ENCODE measurements at regions not wholly inside any gene's neighbourhood (a gene's known extent, or its start where the extent isn't known, plus 50 kb on each side); places are given as distances from the start of the nearest gene placed in this dataset.
"Not testable (repeated sequence)": the region's sequence is repeated elsewhere in the genome, so short reads cannot be mapped to it uniquely, and the experiment has no call there.

GRCh38 chr5:88060194-88060593 is 208.5 kb downstream of the TMEM161B start:
- ATAC-seq: no peak

GRCh38 chr5:88058625-88059024 is 210.0 kb downstream of the TMEM161B start:
- intact Hi-C loops (cut with DNase I, micrococcal nuclease): no loop called here

More at GRCh38 chr5:88060194-88060593, 208.5 kb downstream of the TMEM161B start:
- Histone ChIP-seq H3K4me1 (ENCODE audit: low read depth) (no peaks in the 10 kb centered on the region), H3K9me3 (peaks cover 3% of the 10 kb centered on the region), H3K4me3 (no peak overlapping the region), H3K36me3 (ENCODE audit: low read depth) (no peaks in the 10 kb centered on the region)
- intact Hi-C loops (cut with DNase I, micrococcal nuclease): no loop called here
- TF ChIP-seq CTCF (IDR thresholded peaks at IDR 0.05): no peak
- DNase-seq: no peak

GRCh38 chr5:88052468-88052867 is 216.2 kb downstream of the TMEM161B start:
- not testable (repeated sequence) for H3K9me3 ChIP-seq, H3K4me3 ChIP-seq, ATAC-seq

More at GRCh38 chr5:88058625-88059024, 210.0 kb downstream of the TMEM161B start:
- ATAC-seq (no peak), DNase-seq (no peak)
- Histone ChIP-seq H3K9me3 (peaks cover 3% of the 10 kb centered on the region), H3K4me1 (ENCODE audit: low read depth) (no peaks in the 10 kb centered on the region), H3K36me3 (ENCODE audit: low read depth) (no peaks in the 10 kb centered on the region), H3K4me3 (no peak overlapping the region)
- TF ChIP-seq CTCF (IDR thresholded peaks at IDR 0.05): no peak

GRCh38 chr5:88051148-88051547 is 217.5 kb downstream of the TMEM161B start:
- H3K4me3 ChIP-seq: no peak overlapping the region
- DNase-seq (no peak), ATAC-seq (no peak)
- no peaks in the 10 kb centered on the region for H3K4me1 ChIP-seq (ENCODE audit: low read depth)
- no peak for TF ChIP-seq CTCF (IDR thresholded peaks at IDR 0.05)
- intact Hi-C loops (cut with DNase I, micrococcal nuclease): no loop called here
- no peaks in the 10 kb centered on the region for H3K36me3 ChIP-seq (ENCODE audit: low read depth)
- H3K9me3 ChIP-seq: no peaks in the 10 kb centered on the region

More at GRCh38 chr5:88052468-88052867, 216.2 kb downstream of the TMEM161B start:
- DNase-seq; H3K4me1 ChIP-seq (ENCODE audit: low read depth); H3K36me3 ChIP-seq (ENCODE audit: low read depth); intact Hi-C loops (cut with DNase I, micrococcal nuclease): not testable (repeated sequence)

GRCh38 chr5:88049737-88050136 is 218.9 kb downstream of the TMEM161B start:
- intact Hi-C loops (cut with DNase I, micrococcal nuclease): no loop called here
- H3K9me3 ChIP-seq: no peaks in the 10 kb centered on the region
- no peak overlapping the region for H3K4me3 ChIP-seq
- H3K4me1 ChIP-seq (ENCODE audit: low read depth): no peaks in the 10 kb centered on the region
- TF ChIP-seq CTCF (IDR thresholded peaks at IDR 0.05): no peak
- DNase-seq (no peak), ATAC-seq (no peak)
- no peaks in the 10 kb centered on the region for H3K36me3 ChIP-seq (ENCODE audit: low read depth)

- no peaks in the 10 kb centered on the region for H3K9me3 ChIP-seq
- DNase-seq (no peak), ATAC-seq (no peak)
- H3K36me3 ChIP-seq (ENCODE audit: low read depth): no peaks in the 10 kb centered on the region
- no peak overlapping the region for H3K4me3 ChIP-seq
- H3K4me1 ChIP-seq (ENCODE audit: low read depth): no peaks in the 10 kb centered on the region
- intact Hi-C loops (cut with DNase I, micrococcal nuclease): no loop called here
- no peak for TF ChIP-seq CTCF (IDR thresholded peaks at IDR 0.05)
These were observed 219.5 kb downstream of the TMEM161B start for GRCh38 chr5:88049156-88049555.

All from mucosa of descending colon (tissue), 3 donors.